NCI-H2171 treated with DMSO at 0.1 percent for 48 hours (cell line): ENCODE measurements at regions not wholly inside any gene's neighbourhood (a gene's known extent, or its start where the extent isn't known, plus 50 kb on each side); places are given as distances from the start of the nearest gene placed in this dataset.

Experiments
- DNase-seq: peaks from one replicate; lab custom pipeline; 2025; lab: John Stamatoyannopoulos, UW

GRCh38 chrX:66328950-66329596 is 165.0 kb downstream of the HEPH start:
- DNase-seq = no peak

- no peak for DNase-seq
These were observed 196.8 kb downstream of the HEPH start for GRCh38 chrX:66360894-66361293.

- DNase-seq = no peak
These were observed 220.7 kb downstream of the HEPH start for GRCh38 chrX:66384722-66385121.

GRCh38 chrX:66399273-66399672 is 235.2 kb downstream of the HEPH start:
- no peak for DNase-seq

- DNase-seq = no peak
These were observed 236.7 kb downstream of the EDA2R start for GRCh38 chrX:66402165-66402564.

- DNase-seq = peak; percentile 1
These were observed 230.4 kb downstream of the EDA2R start for GRCh38 chrX:66408507-66408906.

GRCh38 chrX:66410806-66411205 is 228.1 kb downstream of the EDA2R start:
- no peak for DNase-seq
